GM12878 (cell line): ENCODE measurements at regions not wholly inside any gene's neighbourhood (a gene's known extent, or its start where the extent isn't known, plus 50 kb on each side); places are given as distances from the start of the nearest gene placed in this dataset.

Source experiments
- ATAC-seq: fragments of 200-7000 bp; cut with Tn5 transposase; 3 replicates; pipeline ENCODE4 v1.9.1; 2020; ENCODE audit warnings: mild to moderate bottlenecking, moderate library complexity
- BruUV-seq: library from RNA; stranded (reverse); fragments of 400-500 nt; replicated peaks from 2 replicates; lab custom pipeline; 2021; lab: Mats Ljungman, UMichigan
- CTCF ChIA-PET: fragments of 300-600 bp; sonication (Branson Sonifier 250); formaldehyde crosslinking; extraction: SDS; loops from one replicate; lab custom pipeline; 2021; ENCODE audit warnings: inconsistent platforms; lab: Yijun Ruan, JAX
- POLR2A ChIA-PET: fragments of 350-600 bp; formaldehyde crosslinking; extraction: SDS; loops from one replicate; lab custom pipeline; 2021; ENCODE audit warnings: inconsistent platforms; lab: Charles Lee
- RAD21 ChIA-PET: fragments of 300-600 bp; sonication (Branson Sonifier 250); formaldehyde crosslinking; loops from one replicate; lab custom pipeline; 2023; ENCODE audit warnings: antibody characterized with exemption; ENCODE audit not compliant: unreplicated experiment; lab: Charles Lee
- SMC1A ChIA-PET: fragments of 300-600 bp; sonication (Branson Sonifier 250); formaldehyde crosslinking; loops from one replicate; lab custom pipeline; 2023; ENCODE audit not compliant: unreplicated experiment, uncharacterized antibody; lab: Charles Lee
- DNase-seq: peaks from one replicate; pipeline ENCODE4 v3.0.0-alpha.2; 2011; ENCODE audit warnings: low read depth, low spot score
- FAIRE-seq: peaks from 3 replicates; lab custom pipeline; 2011; peaks lifted over from hg19 to GRCh38; lab: Jason Lieb, UNC
- H2AFZ ChIP-seq: 2 replicates; pipeline ENCODE4 v1.6.0; 2011; ENCODE audit warnings: low read depth, low read length, control low read depth; ENCODE audit not compliant: control insufficient read depth
- H3K27ac ChIP-seq: 2 replicates; pipeline ENCODE4 v1.5.1; 2011; ENCODE audit warnings: control low read depth; ENCODE audit not compliant: control insufficient read depth, insufficient read depth
- H3K27me3 ChIP-seq, 2 experiments: replicated peaks in 1 of 2; 2 replicates each; pipeline versions ENCODE4 v1.6.0 to v1.6.1; 2011; ENCODE audit warnings: low read length in 1 of 2; ENCODE audit not compliant: control insufficient read depth in 2 of 2, insufficient read depth in 2 of 2
- H3K36me3 ChIP-seq, 2 experiments: 2 replicates each; pipeline ENCODE4 v1.5.1; 2011; ENCODE audit warnings: low read length in 1 of 2; ENCODE audit not compliant: control insufficient read depth in 2 of 2, insufficient read depth in 2 of 2
- H3K4me1 ChIP-seq: 2 replicates; pipeline ENCODE4 v1.6.1; 2011; ENCODE audit warnings: mild to moderate bottlenecking, low read length, moderate library complexity, mixed read lengths; ENCODE audit not compliant: control insufficient read depth, insufficient read depth
- H3K4me2 ChIP-seq: 2 replicates; pipeline ENCODE4 v1.6.0; 2011; ENCODE audit warnings: control low read depth; ENCODE audit not compliant: control insufficient read depth, insufficient read depth
- H3K4me3 ChIP-seq: fragments of 200-600 bp; sonication (generic); 2 replicates; pipeline ENCODE4 v1.5.1; 2016
- H3K79me2 ChIP-seq: 2 replicates; pipeline ENCODE4 v1.6.0; 2011; ENCODE audit warnings: low read length; ENCODE audit not compliant: control insufficient read depth, insufficient read depth
- H3K9ac ChIP-seq: 2 replicates; pipeline ENCODE4 v1.8.0; 2011; ENCODE audit warnings: low read length, control low read depth, mixed read lengths; ENCODE audit not compliant: control insufficient read depth, insufficient read depth
- H3K9me3 ChIP-seq: replicated peaks from 3 replicates; pipeline ENCODE4 v1.5.1; 2011; ENCODE audit warnings: mild to moderate bottlenecking, low read length; ENCODE audit not compliant: control insufficient read depth, insufficient read depth
- H4K20me1 ChIP-seq: 2 replicates; pipeline ENCODE4 v1.6.0; 2011; ENCODE audit not compliant: control insufficient read depth, insufficient read depth
- ATF7 ChIP-seq: fragments of 450-650 bp; IDR thresholded peaks from 2 replicates; pipeline ENCODE4 v1.6.1; 2016; ENCODE audit warnings: low read depth, mild to moderate bottlenecking
- HCFC1 ChIP-seq: fragments of 150-350 bp; IDR thresholded peaks from 2 replicates; pipeline ENCODE4 v1.6.1; 2014; ENCODE audit warnings: low read length
- NFXL1 ChIP-seq: fragments of 450-650 bp; IDR thresholded peaks from 2 replicates; pipeline ENCODE4 v1.6.1; 2017; ENCODE audit warnings: antibody characterized with exemption, mild to moderate bottlenecking, borderline replicate concordance
- PAX8 ChIP-seq: fragments of 450-650 bp; IDR thresholded peaks from 2 replicates; pipeline ENCODE4 v1.6.1; 2017; ENCODE audit warnings: mild to moderate bottlenecking, moderate library complexity
- POLR2A ChIP-seq: IDR thresholded peaks from 2 replicates; pipeline ENCODE4 v1.6.1; 2011; ENCODE audit warnings: low read depth, mild to moderate bottlenecking, low read length
- POLR2AphosphoS5 ChIP-seq: IDR thresholded peaks from 2 replicates; pipeline ENCODE4 v1.6.1; 2011; ENCODE audit warnings: mild to moderate bottlenecking, low read length, inconsistent platforms
- RUNX3 ChIP-seq: IDR thresholded peaks from 2 replicates; pipeline ENCODE4 v1.6.1; 2012; ENCODE audit warnings: low read length, inconsistent platforms
- TARDBP ChIP-seq: IDR thresholded peaks from 2 replicates; pipeline ENCODE4 v1.6.1; 2016; ENCODE audit warnings: borderline replicate concordance
- YY1 ChIP-seq: IDR thresholded peaks from 2 replicates; pipeline ENCODE4 v1.6.1; 2011; ENCODE audit warnings: low read depth, mild to moderate bottlenecking, low read length
- ZBED1 ChIP-seq: IDR thresholded peaks from 2 replicates; pipeline ENCODE4 v1.6.1; 2016; ENCODE audit warnings: borderline replicate concordance
- ZNF217 ChIP-seq: fragments of 450-650 bp; IDR thresholded peaks from 2 replicates; pipeline ENCODE4 v1.6.1; 2017; ENCODE audit warnings: antibody characterized with exemption, mild to moderate bottlenecking
- WGBS: methylation state at CpG from one replicate; pipeline ENCODE4 v1.1.6; 2016; ENCODE audit warnings: low lambda C conversion rate; ENCODE audit not compliant: insufficient replicate concordance, insufficient coverage; ENCODE audit errors: missing lambda C conversion rate; 5-methylcytosine and 5-hydroxymethylcytosine counted together
- in situ Hi-C: fragments of 300-500 bp; cut with MboI; formaldehyde crosslinking; loops from 9 replicates; pipeline ENCODE4 v1.14.3; 2018; ENCODE audit warnings: mixed read lengths
- intact Hi-C: fragments of 100-400 bp; cut with micrococcal nuclease; formaldehyde crosslinking; loops from one replicate; pipeline ENCODE4 v1.14.2; 2022; ENCODE audit not compliant: unreplicated experiment
- TF ChIP-seq, protein P1 (sequence below): fragments of 450-650 bp; formaldehyde crosslinking; IDR thresholded peaks from 2 replicates; pipeline ENCODE4 v1.4.0; 2020; ENCODE audit warnings: mild to moderate bottlenecking, moderate library complexity
- TF ChIP-seq, protein P2 (sequence below): fragments of 450-650 bp; IDR thresholded peaks from 2 replicates; pipeline ENCODE4 v1.6.1; 2018; ENCODE audit warnings: borderline replicate concordance, mild to moderate bottlenecking; ENCODE audit not compliant: partially characterized antibody

DNA sequence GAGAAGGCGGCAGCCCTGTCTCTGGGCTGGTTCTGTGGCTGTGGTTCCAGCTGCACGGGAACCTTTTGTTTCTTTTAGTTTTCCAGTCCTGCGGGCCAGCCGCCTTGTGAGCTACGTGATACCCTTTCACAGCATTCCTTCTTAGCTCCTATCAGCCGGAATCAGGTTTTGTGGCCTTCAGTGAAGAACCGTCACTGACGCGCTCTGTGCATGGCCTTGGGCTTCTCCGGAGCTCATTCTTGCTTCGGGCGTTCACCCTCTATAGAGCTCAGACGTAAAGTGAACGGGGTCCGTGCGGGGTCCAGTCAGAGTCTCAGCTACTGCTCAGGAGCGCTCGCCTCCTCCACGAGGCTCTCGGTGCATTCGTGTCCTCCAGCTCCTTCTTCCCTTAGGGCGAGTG lies 166.7 kb downstream of the FAM43A start:
- BruUV-seq = no TSS peak
- Histone ChIP-seq H3K27me3 (peaks cover 0 to 3% of the 10 kb centered on the region in 2 experiments; a peak in 2 of 4 replicates), H3K27ac (no peak overlapping the region), H4K20me1 (no peaks in the 10 kb centered on the region), H3K9ac (no peak overlapping the region), H3K4me1 (no peaks in the 10 kb centered on the region), H2AFZ (no peak overlapping the region), H3K79me2 (no peaks in the 10 kb centered on the region), H3K4me2 (no peak overlapping the region), H3K4me3 (no peak overlapping the region), H3K9me3 (no peaks in the 10 kb centered on the region), H3K36me3 (no peaks in the 10 kb centered on the region)
- 59% methylated on average over 10 of the region's 22 CpGs for WGBS
- ChIA-PET CTCF (interaction anchor here (1.1 kb wide), 1 partner anchor 9 kb away, joined by 3 read pairs; no protein-coding TSS in a partner anchor), POLR2A (no interaction called here), RAD21 (no interaction called here), SMC1A (no interaction called here)
- ATAC-seq (no peak), DNase-seq (no peak), FAIRE-seq (no peak)
- in situ Hi-C loops (no loop called here), intact Hi-C loops (no loop called here)
- TF ChIP-seq PAX8 = no peak
- TF ChIP-seq POLR2A = no peak

DNA sequence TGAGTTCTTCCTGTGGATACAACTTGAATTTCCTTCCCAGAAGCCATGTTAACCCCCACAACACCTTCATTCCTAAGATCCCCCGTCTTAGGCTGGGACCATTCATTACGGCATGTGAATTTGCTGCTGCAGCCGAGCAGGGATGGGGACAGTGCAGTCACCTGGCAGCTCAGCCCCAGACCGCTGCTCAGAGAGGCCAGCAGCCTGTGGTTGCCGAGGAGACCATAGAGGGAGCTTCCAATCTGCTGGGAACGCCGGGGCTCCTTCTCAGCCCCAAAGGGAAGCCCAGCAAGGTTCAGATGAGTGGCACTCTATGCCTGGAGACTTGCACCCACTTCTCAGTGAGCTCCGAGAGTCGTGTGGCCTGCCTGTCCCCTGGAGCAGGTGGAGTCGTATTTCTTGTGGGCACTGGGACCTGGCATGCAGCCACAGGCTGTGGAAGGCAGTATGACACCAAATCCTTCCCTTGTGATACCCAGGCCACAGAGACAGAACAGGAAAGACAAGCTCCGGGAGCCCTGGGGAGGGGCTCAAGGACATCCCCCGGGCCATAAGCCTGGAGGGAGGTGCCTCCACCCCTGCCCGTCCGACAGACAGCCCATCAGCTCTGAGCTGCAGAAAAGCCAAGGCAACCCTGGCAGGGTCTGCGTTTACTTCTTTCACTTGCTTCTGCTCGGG lies 167.3 kb downstream of the FAM43A start:
- POLR2A ChIA-PET = no interaction called here
- Histone ChIP-seq H3K9ac (no peak overlapping the region), H4K20me1 (no peaks in the 10 kb centered on the region), H3K4me3 (no peak overlapping the region), H3K9me3 (no peaks in the 10 kb centered on the region), H3K4me2 (no peak overlapping the region), H3K27ac (no peak overlapping the region), H3K4me1 (no peaks in the 10 kb centered on the region), H2AFZ (no peak overlapping the region), H3K27me3 (peaks cover 0 to 4% of the 10 kb centered on the region in 2 experiments; a peak in 2 of 4 replicates), H3K79me2 (no peaks in the 10 kb centered on the region), H3K36me3 (no peaks in the 10 kb centered on the region)
- no TSS peak for BruUV-seq
- FAIRE-seq (no peak), DNase-seq (no peak), ATAC-seq (no peak)
- RAD21 ChIA-PET = no interaction called here
- in situ Hi-C loops (no loop called here), intact Hi-C loops (no loop called here)
- WGBS = 31% methylated on average over 16 of the region's 16 CpGs
- SMC1A ChIA-PET = interaction anchor here (1.2 kb wide), 1 partner anchor 171 kb away, joined by 3 read pairs; no protein-coding TSS in a partner anchor
- CTCF ChIA-PET = no interaction called here
- TF ChIP-seq YY1 = no peak
- TF ChIP-seq ZNF217 = no peak
- no peak for TF ChIP-seq HCFC1
- TF ChIP-seq, protein P1, sequence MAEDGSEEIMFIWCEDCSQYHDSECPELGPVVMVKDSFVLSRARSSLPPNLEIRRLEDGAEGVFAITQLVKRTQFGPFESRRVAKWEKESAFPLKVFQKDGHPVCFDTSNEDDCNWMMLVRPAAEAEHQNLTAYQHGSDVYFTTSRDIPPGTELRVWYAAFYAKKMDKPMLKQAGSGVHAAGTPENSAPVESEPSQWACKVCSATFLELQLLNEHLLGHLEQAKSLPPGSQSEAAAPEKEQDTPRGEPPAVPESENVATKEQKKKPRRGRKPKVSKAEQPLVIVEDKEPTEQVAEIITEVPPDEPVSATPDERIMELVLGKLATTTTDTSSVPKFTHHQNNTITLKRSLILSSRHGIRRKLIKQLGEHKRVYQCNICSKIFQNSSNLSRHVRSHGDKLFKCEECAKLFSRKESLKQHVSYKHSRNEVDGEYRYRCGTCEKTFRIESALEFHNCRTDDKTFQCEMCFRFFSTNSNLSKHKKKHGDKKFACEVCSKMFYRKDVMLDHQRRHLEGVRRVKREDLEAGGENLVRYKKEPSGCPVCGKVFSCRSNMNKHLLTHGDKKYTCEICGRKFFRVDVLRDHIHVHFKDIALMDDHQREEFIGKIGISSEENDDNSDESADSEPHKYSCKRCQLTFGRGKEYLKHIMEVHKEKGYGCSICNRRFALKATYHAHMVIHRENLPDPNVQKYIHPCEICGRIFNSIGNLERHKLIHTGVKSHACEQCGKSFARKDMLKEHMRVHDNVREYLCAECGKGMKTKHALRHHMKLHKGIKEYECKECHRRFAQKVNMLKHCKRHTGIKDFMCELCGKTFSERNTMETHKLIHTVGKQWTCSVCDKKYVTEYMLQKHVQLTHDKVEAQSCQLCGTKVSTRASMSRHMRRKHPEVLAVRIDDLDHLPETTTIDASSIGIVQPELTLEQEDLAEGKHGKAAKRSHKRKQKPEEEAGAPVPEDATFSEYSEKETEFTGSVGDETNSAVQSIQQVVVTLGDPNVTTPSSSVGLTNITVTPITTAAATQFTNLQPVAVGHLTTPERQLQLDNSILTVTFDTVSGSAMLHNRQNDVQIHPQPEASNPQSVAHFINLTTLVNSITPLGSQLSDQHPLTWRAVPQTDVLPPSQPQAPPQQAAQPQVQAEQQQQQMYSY (CRISPR knock-in tag) = no peak
- no peak for TF ChIP-seq RUNX3
- TF ChIP-seq, protein P2, sequence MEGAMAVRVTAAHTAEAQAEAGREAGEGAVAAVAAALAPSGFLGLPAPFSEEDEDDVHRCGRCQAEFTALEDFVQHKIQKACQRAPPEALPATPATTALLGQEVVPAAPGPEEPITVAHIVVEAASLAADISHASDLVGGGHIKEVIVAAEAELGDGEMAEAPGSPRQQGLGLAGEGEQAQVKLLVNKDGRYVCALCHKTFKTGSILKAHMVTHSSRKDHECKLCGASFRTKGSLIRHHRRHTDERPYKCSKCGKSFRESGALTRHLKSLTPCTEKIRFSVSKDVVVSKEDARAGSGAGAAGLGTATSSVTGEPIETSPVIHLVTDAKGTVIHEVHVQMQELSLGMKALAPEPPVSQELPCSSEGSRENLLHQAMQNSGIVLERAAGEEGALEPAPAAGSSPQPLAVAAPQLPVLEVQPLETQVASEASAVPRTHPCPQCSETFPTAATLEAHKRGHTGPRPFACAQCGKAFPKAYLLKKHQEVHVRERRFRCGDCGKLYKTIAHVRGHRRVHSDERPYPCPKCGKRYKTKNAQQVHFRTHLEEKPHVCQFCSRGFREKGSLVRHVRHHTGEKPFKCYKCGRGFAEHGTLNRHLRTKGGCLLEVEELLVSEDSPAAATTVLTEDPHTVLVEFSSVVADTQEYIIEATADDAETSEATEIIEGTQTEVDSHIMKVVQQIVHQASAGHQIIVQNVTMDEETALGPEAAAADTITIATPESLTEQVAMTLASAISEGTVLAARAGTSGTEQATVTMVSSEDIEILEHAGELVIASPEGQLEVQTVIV = no peak
- no peak for TF ChIP-seq NFXL1
- TF ChIP-seq ZBED1 = no peak
- TF ChIP-seq POLR2AphosphoS5 = no peak
- no peak for TF ChIP-seq TARDBP
- TF ChIP-seq ATF7 = no peak
